ENCODE measurements at regions not wholly inside any gene's neighbourhood (a gene's known extent, or its start where the extent isn't known, plus 50 kb on each side); places are given as distances from the start of the nearest gene placed in this dataset.

DNA sequence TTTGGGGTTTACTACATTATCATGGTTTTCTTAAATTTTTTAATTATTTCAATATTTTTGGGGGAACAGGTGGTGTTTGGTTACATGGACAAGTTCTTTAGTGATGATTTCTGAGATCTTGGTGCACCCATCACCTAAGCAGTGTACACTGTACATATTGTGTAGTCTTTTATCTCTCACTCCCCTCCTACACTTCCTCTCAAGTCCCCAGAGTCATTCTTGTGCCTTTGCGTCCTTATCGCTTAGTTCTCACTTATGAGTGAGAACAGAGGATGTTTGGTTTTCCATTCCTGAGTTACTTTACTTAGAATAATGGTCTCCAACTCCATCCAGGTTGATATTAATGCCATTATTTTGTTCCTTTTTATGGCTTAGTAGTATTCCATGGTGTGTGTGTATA, 130.9 kb upstream of the CD93 start:
- TF ChIP-seq CTCF (IDR thresholded peaks at IDR 0.05) (no peak), POLR2A (IDR thresholded peaks at IDR 0.05) (no peak)
- H3K4me1 ChIP-seq = no peaks in the 10 kb centered on the region
- no peaks in the 10 kb centered on the region for H3K36me3 ChIP-seq (ENCODE audit: low read depth, missing control alignments)
- H3K27me3 ChIP-seq = no peaks in the 10 kb centered on the region
- H3K4me3 ChIP-seq = no peak overlapping the region
- no peaks in the 10 kb centered on the region for H3K9me3 ChIP-seq
- no peak for DNase-seq
- WGBS, 2 donors = 75 to 76% methylated on average over 2 of the region's 2 CpGs
- no peak overlapping the region for H3K27ac ChIP-seq
- intact Hi-C loops (cut with DNase I; ENCODE audit: low total_unique reads) = no loop called here

- no peaks in the 10 kb centered on the region for H3K9me3 ChIP-seq
Observed at GRCh38 chr20:23215344-23215995, 129.3 kb upstream of the CD93 start.

DNA sequence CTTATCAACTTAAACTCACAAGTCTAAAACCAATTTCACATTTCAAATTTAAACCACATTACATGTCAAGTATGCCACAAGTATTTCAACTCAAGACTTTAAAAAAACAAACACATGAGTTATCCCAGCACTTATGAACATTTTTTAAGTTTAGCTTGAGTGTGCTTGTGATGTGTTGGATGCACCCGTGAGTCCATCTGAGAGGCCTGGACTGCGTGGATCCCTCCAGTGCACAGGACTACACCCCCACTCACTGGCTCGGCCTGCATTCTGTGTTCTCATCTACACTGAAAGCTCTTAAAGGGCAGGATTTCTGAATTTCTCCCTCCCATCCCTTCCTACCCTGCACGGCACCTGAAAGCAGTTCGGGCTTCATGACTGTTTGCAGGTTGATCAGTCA, 128.8 kb upstream of the CD93 start:
- WGBS, 2 donors = 77 to 79% methylated on average over 5 of the region's 5 CpGs
- Histone ChIP-seq H3K4me3 (no peak overlapping the region), H3K9me3 (no peaks in the 10 kb centered on the region), H3K4me1 (no peaks in the 10 kb centered on the region), H3K27me3 (no peaks in the 10 kb centered on the region), H3K36me3 (ENCODE audit: low read depth, missing control alignments) (no peaks in the 10 kb centered on the region), H3K27ac (no peak overlapping the region)
- TF ChIP-seq POLR2A (IDR thresholded peaks at IDR 0.05) (no peak), CTCF (IDR thresholded peaks at IDR 0.05) (no peak)
- DNase-seq = no peak
- intact Hi-C loops (cut with DNase I; ENCODE audit: low total_unique reads) = no loop called here

More at GRCh38 chr20:23215344-23215995, 129.3 kb upstream of the CD93 start:
- intact Hi-C loops (cut with DNase I; ENCODE audit: low total_unique reads) = no loop called here
- H3K4me1 ChIP-seq = no peaks in the 10 kb centered on the region
- no peaks in the 10 kb centered on the region for H3K27me3 ChIP-seq
- no peak overlapping the region for H3K27ac ChIP-seq
- H3K4me3 ChIP-seq = no peak overlapping the region
- TF ChIP-seq CTCF (IDR thresholded peaks at IDR 0.05) (no peak), POLR2A (IDR thresholded peaks at IDR 0.05) (no peak)
- no peak for DNase-seq
- no peaks in the 10 kb centered on the region for H3K36me3 ChIP-seq (ENCODE audit: low read depth, missing control alignments)
- 86% methylated on average over 6 of the region's 6 CpGs for WGBS, 2 donors

- H3K4me3 ChIP-seq = no peak overlapping the region
- no peaks in the 10 kb centered on the region for H3K27me3 ChIP-seq
- 69 to 86% methylated on average over 6 of the region's 6 CpGs for WGBS, 2 donors
- no peak overlapping the region for H3K27ac ChIP-seq
- TF ChIP-seq POLR2A (IDR thresholded peaks at IDR 0.05) (no peak), CTCF (IDR thresholded peaks at IDR 0.05) (no peak)
- no peaks in the 10 kb centered on the region for H3K36me3 ChIP-seq (ENCODE audit: low read depth, missing control alignments)
- no peaks in the 10 kb centered on the region for H3K4me1 ChIP-seq
- no peak for DNase-seq
- intact Hi-C loops (cut with DNase I; ENCODE audit: low total_unique reads) = no loop called here
- no peaks in the 10 kb centered on the region for H3K9me3 ChIP-seq
Observed at GRCh38 chr20:23212464-23212995, 126.4 kb upstream of the CD93 start.

DNA sequence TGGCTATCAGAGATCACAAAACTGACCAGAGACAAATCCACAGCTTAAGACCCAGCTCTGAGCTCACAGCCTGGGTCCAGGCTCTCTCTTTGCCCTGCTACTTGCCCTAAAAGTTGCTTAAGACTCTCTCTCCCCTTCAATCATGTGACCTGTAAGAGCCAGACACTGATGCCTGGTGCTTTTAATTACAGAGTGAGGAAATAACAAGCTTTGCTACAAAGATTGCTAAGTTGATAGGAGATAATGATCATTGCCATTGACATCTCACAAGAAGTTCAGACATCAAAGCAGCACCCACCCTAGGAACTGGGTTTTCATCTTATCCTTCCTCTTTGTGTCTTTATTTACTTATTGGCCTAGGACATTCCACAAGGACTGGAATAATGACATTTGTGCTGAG, 125.9 kb upstream of the CD93 start:
- Histone ChIP-seq H3K36me3 (ENCODE audit: low read depth, missing control alignments) (no peaks in the 10 kb centered on the region), H3K27ac (no peak overlapping the region), H3K27me3 (no peaks in the 10 kb centered on the region), H3K4me3 (no peak overlapping the region), H3K4me1 (peaks cover under 1% of the 10 kb centered on the region), H3K9me3 (no peaks in the 10 kb centered on the region)
- DNase-seq = no peak
- no peak for TF ChIP-seq CTCF (IDR thresholded peaks at IDR 0.05)
- no peak for TF ChIP-seq POLR2A (IDR thresholded peaks at IDR 0.05)
- intact Hi-C loops (cut with DNase I; ENCODE audit: low total_unique reads) = no loop called here

Measured in testis (tissue), 2 donors.